22Rv1 (cell line): ENCODE measurements at regions not wholly inside any gene's neighbourhood (a gene's known extent, or its start where the extent isn't known, plus 50 kb on each side); places are given as distances from the start of the nearest gene placed in this dataset.

ENCODE experiments used
- CTCF ChIP-seq: fragments of 450-650 bp; IDR thresholded peaks from 2 replicates; pipeline ENCODE4 v1.5.1; 2017; ENCODE audit warnings: mild to moderate bottlenecking
- ZFX ChIP-seq: fragments of 450-650 bp; IDR thresholded peaks from 2 replicates; pipeline ENCODE4 v1.6.1; 2017; ENCODE audit warnings: antibody characterized with exemption, borderline replicate concordance

- TF ChIP-seq CTCF, result peak; percentile 56
- no peak for TF ChIP-seq ZFX
Measured at GRCh38 chr15:92277776-92278175, 115.9 kb upstream of the ST8SIA2 start.
